ENCODE measurements at regions not wholly inside any gene's neighbourhood (a gene's known extent, or its start where the extent isn't known, plus 50 kb on each side); places are given as distances from the start of the nearest gene placed in this dataset.

DNA sequence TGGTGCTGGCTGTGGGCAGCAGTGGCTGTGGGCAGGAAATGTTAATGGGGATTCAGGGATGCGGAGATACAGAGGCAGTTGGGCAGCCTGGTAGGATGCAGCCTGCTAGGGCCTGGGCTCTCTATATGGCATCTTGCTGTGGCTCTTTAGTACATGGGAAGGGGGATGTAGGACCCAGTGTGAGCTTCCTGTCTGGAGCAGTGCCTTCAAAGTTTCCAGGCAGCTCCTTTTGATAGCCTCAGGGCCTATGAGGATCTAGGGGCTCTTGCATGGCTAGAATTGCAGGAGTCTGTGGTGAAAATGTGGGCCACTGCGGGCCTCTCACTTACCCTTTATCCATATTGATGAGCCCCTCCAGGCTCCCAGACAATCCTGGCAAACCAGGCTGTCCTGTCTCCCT, 213.2 kb upstream of the SNX19 start:
- H3K36me3 ChIP-seq (ENCODE audit: control insufficient read depth, insufficient read depth, low read length) = no peaks in the 10 kb centered on the region
- FAIRE-seq (no peak), DNase-seq (ENCODE audit: low read depth) (no peak)
- TF ChIP-seq, protein P1, sequence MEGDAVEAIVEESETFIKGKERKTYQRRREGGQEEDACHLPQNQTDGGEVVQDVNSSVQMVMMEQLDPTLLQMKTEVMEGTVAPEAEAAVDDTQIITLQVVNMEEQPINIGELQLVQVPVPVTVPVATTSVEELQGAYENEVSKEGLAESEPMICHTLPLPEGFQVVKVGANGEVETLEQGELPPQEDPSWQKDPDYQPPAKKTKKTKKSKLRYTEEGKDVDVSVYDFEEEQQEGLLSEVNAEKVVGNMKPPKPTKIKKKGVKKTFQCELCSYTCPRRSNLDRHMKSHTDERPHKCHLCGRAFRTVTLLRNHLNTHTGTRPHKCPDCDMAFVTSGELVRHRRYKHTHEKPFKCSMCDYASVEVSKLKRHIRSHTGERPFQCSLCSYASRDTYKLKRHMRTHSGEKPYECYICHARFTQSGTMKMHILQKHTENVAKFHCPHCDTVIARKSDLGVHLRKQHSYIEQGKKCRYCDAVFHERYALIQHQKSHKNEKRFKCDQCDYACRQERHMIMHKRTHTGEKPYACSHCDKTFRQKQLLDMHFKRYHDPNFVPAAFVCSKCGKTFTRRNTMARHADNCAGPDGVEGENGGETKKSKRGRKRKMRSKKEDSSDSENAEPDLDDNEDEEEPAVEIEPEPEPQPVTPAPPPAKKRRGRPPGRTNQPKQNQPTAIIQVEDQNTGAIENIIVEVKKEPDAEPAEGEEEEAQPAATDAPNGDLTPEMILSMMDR (IDR thresholded peaks at IDR 0.05; ENCODE audit: insufficient read depth, low read length, severe bottlenecking) = no peak
- H3K27me3 ChIP-seq (ENCODE audit: control insufficient read depth, insufficient read depth, low read length) = no peaks in the 10 kb centered on the region
- no peak overlapping the region for H3K4me3 ChIP-seq (ENCODE audit: low read depth, low read length)

DNA sequence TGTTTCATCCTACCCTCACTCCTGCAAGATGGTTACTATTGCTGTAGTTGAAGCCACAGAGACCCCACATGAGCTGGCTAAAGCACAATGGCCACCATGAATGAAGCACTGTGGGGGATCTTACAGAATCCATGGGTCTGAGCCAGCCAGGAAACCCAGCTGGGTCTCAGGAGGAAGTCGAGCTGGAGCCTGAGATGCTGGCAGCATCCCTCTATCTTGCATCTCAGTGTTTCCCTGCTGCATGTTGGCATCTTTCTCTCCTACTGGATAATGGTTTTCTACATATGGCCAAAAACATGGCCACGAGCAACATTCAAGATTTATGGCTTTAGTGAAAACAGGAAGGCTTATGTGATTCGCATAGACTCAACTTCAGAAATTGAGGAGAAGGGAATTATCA, 219.3 kb upstream of the SNX19 start:
- Histone ChIP-seq H3K4me3 (ENCODE audit: low read depth, low read length) (no peak overlapping the region), H3K27me3 (ENCODE audit: control insufficient read depth, insufficient read depth, low read length) (no peaks in the 10 kb centered on the region), H3K36me3 (ENCODE audit: control insufficient read depth, insufficient read depth, low read length) (no peaks in the 10 kb centered on the region)
- FAIRE-seq (no peak), DNase-seq (ENCODE audit: low read depth) (no peak)
- TF ChIP-seq, protein P1 (IDR thresholded peaks at IDR 0.05; ENCODE audit: insufficient read depth, low read length, severe bottlenecking) = no peak

DNA sequence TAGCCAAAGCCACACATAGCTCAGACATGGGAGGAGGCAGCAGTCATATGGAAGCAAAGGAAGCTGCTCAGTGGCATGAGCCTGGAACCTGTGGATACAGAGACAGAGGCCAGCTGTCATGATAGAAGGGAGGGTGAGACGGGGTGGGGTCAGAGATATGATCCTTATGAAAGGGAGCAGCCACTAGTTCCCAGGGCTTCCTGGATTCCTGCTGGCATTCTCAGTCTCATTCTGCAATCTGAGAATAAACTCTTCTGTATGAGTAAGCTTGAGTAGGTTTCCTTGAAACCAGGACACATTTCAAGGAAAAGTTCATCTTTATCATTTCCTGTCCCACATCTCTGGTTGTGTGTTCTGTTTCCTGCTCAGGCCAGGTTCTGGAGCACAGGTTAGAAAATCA, 220.2 kb upstream of the SNX19 start:
- Histone ChIP-seq H3K27me3 (ENCODE audit: control insufficient read depth, insufficient read depth, low read length) (no peaks in the 10 kb centered on the region), H3K36me3 (ENCODE audit: control insufficient read depth, insufficient read depth, low read length) (no peaks in the 10 kb centered on the region), H3K4me3 (ENCODE audit: low read depth, low read length) (no peak overlapping the region)
- DNase-seq (ENCODE audit: low read depth) = peak; percentile 49
- TF ChIP-seq, protein P1 (IDR thresholded peaks at IDR 0.05; ENCODE audit: insufficient read depth, low read length, severe bottlenecking) = no peak
- no peak for FAIRE-seq

DNA sequence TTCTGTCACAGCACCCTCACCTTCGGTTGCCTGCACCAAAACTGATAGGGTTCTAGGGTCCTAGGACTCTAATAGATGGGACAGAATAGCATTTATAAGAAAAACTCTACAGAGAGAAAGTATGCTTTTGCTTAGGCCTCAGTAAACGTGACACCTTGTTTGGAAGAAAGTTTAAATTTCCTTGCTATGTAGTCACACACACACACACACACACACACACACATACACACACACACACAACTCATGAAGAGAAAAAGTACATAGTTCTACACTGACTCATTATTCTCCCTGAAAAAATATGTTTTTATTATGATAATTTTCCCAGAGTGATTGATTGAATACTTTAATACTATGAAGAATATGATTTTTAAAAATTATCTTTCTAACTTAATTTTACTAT, 220.8 kb upstream of the SNX19 start:
- H3K27me3 ChIP-seq (ENCODE audit: control insufficient read depth, insufficient read depth, low read length) = no peaks in the 10 kb centered on the region
- TF ChIP-seq, protein P1 (IDR thresholded peaks at IDR 0.05; ENCODE audit: insufficient read depth, low read length, severe bottlenecking) = no peak
- no peaks in the 10 kb centered on the region for H3K36me3 ChIP-seq (ENCODE audit: control insufficient read depth, insufficient read depth, low read length)
- DNase-seq (ENCODE audit: low read depth) = no peak
- no peak overlapping the region for H3K4me3 ChIP-seq (ENCODE audit: low read depth, low read length)
- FAIRE-seq = no peak

DNA sequence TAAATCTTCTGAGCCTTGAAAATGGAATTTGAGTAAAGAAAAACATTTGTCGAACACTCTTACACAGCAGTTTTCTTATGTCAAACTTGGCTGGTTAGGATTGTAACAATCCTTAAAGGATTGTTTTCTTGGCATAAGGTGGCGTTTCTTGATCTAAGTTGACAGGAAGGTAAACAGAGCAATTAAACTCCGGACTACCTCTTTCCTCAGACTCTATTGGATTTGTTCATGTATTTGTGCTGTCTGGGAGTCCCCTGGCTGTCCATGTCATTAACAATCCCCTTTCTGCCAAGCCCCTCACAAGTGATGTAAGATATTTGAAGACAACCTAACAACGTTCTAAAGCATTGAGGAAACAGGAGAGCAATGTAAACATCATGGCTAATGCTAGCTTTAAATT, 222.5 kb upstream of the SNX19 start:
- DNase-seq (ENCODE audit: low read depth) = no peak
- H3K4me3 ChIP-seq (ENCODE audit: low read depth, low read length) = no peak overlapping the region
- FAIRE-seq = no peak
- no peaks in the 10 kb centered on the region for H3K27me3 ChIP-seq (ENCODE audit: control insufficient read depth, insufficient read depth, low read length)
- TF ChIP-seq, protein P1 (IDR thresholded peaks at IDR 0.05; ENCODE audit: insufficient read depth, low read length, severe bottlenecking) = no peak
- H3K36me3 ChIP-seq (ENCODE audit: control insufficient read depth, insufficient read depth, low read length) = no peaks in the 10 kb centered on the region

DNA sequence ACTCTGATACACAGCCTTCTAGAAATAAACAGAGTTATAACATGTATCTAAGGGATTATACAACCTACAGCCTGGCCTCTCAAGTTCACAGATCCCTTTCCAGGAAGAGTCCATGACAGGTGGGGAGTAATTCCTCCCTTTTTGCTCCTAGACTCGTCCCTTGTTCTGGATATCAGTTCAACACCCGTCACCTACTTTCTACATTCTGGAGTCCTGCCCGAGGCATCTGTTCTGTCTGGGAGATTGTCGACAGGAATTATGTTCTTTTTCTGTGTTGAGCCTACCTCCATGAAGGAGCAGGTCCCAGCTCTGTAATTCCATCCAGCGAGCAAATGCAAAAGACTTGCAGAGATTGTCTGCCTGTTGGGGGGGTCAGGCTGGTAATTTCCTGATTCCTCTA, 224.6 kb upstream of the NTM start:
- DNase-seq (ENCODE audit: low read depth) (no peak), FAIRE-seq (no peak)
- H3K27me3 ChIP-seq (ENCODE audit: control insufficient read depth, insufficient read depth, low read length) = no peaks in the 10 kb centered on the region
- H3K36me3 ChIP-seq (ENCODE audit: control insufficient read depth, insufficient read depth, low read length) = no peaks in the 10 kb centered on the region
- TF ChIP-seq, protein P1 (IDR thresholded peaks at IDR 0.05; ENCODE audit: insufficient read depth, low read length, severe bottlenecking) = no peak
- H3K4me3 ChIP-seq (ENCODE audit: low read depth, low read length) = no peak overlapping the region

Measured in bronchial epithelial cell (primary cell).